ENCODE measurements at regions not wholly inside any gene's neighbourhood (a gene's known extent, or its start where the extent isn't known, plus 50 kb on each side); places are given as distances from the start of the nearest gene placed in this dataset.

DNA sequence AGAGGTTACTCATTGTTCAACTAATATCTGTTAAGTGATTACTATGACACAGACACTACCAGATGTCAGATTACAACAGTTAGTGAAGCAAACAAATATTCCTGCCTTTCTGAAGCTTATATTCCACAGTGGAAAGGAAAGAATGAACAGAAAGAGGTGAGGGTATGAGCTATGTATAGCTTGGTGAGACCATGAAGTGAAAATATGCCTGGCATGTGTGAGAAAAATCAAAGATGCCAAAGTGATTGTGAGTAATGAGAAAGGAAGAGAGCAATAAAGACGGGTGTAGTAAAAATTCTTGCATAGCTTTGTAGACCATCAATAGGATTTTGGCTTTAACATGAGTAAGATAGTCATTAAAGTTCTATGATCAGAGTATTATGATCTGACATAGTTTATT, 734.5 kb upstream of the NUDT12 start:
- TF ChIP-seq, protein P1, sequence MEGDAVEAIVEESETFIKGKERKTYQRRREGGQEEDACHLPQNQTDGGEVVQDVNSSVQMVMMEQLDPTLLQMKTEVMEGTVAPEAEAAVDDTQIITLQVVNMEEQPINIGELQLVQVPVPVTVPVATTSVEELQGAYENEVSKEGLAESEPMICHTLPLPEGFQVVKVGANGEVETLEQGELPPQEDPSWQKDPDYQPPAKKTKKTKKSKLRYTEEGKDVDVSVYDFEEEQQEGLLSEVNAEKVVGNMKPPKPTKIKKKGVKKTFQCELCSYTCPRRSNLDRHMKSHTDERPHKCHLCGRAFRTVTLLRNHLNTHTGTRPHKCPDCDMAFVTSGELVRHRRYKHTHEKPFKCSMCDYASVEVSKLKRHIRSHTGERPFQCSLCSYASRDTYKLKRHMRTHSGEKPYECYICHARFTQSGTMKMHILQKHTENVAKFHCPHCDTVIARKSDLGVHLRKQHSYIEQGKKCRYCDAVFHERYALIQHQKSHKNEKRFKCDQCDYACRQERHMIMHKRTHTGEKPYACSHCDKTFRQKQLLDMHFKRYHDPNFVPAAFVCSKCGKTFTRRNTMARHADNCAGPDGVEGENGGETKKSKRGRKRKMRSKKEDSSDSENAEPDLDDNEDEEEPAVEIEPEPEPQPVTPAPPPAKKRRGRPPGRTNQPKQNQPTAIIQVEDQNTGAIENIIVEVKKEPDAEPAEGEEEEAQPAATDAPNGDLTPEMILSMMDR (IDR thresholded peaks at IDR 0.05): no peak
- no peak for TF ChIP-seq POLR2AphosphoS5 (IDR thresholded peaks at IDR 0.05)
- TF ChIP-seq POLR2A (IDR thresholded peaks at IDR 0.05): no peak
